GM18519 (cell line): ENCODE measurements at regions not wholly inside any gene's neighbourhood (a gene's known extent, or its start where the extent isn't known, plus 50 kb on each side); places are given as distances from the start of the nearest gene placed in this dataset.

Source experiments
- ATAC-seq: cut with Tn5 transposase; IDR thresholded peaks from one replicate; pipeline ENCODE4 v1.9.1; 2021; ENCODE audit warnings: mild to moderate bottlenecking, moderate library complexity; ENCODE audit not compliant: unreplicated experiment, low FRiP score

- no peak for ATAC-seq
Observed at GRCh38 chr5:74408150-74409043, 232.1 kb downstream of the ENC1 start.

- ATAC-seq, result no peak
Observed at GRCh38 chr5:74407701-74408100, 232.8 kb downstream of the ENC1 start.

DNA sequence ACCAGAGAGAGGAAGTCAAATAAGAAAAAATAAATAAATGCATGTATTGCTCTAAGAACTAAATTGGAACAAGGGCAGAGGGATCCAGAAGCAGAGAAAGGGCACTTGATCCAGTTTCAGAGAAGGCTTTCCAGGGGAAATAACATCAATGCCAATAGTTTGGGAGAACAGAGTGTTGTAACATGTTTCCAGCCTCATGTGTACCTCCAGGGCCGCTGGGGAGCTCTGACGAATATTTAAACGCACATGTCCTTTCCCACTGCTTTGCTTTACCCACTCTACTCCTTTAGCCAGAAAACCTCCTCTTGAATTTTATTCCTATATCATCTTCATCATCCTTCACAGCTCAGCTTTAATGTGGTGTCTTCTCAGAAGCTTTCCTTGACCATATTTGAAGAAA lies 233.7 kb downstream of the ENC1 start:
- ATAC-seq, result no peak

DNA sequence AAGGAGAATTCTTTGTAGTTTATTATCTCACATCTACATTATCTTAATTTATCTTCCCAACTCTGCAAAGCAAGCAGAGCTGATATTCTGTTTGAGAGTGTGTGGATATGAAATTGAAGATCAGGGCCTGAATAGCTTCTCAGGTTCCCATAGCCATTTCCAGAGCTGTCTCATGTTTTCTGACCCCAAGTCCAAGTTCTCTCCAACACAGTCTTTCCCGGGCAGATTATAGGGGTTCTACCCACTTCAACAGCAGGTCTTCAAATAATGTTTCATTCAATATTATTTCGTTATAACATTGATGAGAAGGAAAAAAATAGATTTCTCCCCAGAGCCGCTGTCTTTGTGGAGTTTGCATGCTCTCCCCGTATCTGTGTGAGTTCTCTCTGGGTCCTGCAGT lies 234.9 kb downstream of the ENC1 start:
- ATAC-seq, result no peak

DNA sequence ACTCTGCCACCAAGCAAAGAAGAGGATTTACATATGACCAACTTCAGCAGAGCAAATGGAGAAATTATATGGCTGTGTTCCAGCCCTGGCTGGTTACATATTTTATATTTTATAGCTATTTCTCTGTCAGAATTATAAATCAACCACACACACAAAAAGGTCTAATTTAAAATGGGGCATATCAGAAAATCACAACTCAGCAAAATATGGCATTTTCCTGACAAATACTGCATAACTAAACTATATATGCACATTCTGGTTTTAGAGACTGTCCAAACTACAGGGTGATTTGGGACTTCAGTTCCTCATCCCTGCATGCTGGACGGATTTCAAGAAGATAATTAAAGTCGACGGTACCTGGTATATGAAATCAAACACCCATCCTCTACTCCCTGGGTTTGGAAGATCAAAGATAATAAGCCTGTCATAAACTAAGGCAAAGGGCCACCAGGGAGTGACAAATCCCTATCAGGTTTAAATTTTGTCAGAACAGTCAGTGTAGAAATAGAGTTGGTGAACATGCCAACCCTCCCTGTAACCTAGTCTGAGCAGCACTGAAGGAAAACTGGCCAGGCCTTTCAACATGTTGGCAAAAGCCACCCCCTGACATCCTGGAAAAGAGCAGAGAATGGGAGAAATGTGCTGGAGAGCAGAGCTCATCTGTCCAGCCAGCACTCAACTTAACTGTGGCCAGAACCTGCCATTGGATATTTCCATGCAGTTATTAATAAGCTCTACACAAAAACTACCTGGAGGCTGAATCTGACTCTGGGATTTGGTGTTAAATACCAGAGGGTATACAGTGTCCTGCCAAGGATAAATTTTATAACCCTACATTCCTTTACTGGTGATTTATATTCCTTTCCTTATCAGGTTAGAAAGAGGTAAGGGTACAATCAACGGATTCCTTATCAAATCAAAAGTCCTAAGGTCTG lies 235.7 kb downstream of the ENC1 start:
- no peak for ATAC-seq

DNA sequence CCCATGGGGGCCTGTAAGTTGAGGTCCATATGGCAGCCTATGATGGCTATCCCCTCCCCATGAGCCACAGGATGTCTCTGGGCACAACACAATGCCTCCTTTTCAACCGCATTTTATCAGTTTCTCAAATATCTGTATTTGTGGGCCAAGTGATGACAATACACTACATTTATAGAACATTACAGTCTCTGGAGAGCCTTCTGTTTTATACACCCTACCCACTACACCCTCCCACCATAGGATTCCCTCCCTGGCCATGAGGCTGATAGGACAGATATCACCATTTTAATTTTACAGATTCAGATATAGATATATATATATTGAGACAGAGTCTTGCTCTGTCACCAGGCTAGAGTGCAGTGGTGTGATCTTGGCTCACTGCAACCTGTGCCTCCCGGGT lies 236.8 kb downstream of the ENC1 start:
- no peak for ATAC-seq

DNA sequence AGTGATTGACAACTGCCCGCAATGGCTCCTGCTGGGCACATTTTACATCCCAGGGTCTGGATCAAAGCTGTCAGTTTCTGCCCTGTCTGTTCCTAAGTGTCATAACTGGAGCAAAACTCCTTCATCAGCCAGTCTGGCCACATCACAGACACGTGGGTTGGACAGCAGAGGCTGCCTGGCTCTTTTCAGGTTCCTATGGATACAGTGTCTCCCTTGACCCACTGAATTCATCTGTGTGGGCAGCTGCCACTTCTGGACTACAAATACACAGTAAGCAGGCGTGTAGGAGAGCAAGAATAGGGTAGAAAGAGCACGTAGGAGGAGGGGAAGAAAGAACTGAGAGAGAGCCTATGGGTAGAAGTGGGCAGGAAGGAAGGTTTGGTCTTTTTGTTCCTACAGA lies 238.0 kb downstream of the ENC1 start:
- ATAC-seq, result no peak

GRCh38 chr5:74401946-74402320 lies 238.6 kb downstream of the ENC1 start:
- no peak for ATAC-seq

DNA sequence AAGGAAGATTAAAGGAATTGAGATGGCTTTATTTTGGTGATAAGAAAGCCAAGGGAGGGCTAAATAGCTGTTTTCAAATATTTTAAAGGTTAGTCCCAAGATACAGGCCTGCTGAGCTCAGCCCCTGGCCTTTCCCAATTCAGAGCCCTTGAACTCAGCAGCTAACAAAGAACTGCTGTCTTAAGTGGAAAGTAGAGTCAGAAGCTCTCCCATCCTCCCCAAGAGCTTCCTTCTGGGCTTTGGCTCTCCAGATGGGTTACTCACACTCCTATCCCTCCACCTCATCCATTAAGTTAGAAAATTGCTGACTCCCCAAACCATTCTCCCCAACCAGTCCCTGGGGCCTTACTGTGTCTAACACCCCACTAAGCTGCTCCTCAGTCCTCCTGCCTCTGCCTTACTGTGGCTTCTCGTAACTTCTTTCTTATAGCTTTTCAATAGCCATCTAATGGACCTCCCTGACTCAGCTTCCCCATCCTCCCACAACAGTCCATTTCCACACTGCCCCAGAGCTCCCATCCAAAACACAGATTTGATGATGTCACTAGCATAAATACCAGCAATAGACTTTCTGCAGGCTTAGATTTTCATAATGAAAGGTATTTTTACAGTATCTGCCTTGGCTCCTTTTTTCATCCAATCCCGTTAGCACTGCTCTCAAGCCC lies 239.1 kb downstream of the ENC1 start:
- no peak for ATAC-seq

DNA sequence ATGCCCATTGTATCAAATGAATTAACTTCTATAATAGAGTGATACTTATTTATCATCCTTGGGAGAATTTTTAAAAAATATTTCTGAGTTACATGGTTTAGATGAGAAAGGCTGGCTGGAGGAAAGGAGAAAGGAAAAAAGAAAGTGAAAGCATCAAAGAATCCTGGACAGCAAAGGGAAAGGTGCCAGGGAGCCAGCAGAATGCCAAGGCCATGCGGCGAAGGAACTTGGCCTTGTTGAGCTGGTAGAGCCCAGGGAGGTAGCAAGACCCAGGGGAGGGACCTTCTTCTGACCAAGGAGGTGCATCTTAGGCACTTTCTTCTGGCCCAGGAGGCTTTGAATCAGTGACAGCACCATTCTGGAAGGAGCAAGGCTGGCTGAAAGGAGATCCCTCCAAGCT lies 240.5 kb downstream of the ENC1 start:
- ATAC-seq, result no peak

DNA sequence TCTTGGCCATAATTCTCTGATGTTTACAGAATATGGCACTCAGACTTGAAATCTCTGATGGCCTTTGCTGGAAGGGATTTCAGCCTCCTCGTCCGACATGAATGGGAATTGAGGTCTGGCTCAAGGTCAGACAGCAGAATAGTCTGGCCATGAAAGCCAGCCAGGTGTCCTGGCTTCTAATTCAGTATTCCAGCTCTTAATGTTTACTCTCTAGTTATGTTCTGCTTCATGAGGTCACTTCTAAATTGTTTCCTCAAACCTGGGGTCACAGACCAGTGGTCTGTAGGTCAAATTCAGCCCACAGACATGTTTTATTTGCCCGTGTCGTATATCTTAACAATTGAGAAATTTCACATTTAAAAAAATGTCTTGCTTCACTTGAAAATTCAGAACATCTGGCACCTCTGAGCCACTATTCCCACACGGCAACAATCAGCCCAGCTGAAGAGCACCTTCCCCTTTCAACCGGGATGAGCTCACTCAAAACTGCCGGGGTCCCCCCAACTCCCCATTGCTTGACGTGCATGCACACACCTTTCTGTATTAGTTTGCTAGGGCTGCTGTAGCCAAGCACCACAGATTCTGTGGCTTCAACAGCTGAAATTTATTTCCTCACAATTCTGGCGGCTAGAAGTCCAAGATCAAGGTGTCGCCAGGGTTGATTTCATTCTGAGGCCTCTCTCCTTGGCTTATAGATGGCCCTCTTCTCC lies 243.5 kb downstream of the ENC1 start:
- no peak for ATAC-seq

- ATAC-seq, result no peak
Observed at GRCh38 chr5:74394916-74395880, 245.3 kb downstream of the ENC1 start.

GRCh38 chr5:74394528-74394915 lies 246.0 kb downstream of the ENC1 start:
- no peak for ATAC-seq

DNA sequence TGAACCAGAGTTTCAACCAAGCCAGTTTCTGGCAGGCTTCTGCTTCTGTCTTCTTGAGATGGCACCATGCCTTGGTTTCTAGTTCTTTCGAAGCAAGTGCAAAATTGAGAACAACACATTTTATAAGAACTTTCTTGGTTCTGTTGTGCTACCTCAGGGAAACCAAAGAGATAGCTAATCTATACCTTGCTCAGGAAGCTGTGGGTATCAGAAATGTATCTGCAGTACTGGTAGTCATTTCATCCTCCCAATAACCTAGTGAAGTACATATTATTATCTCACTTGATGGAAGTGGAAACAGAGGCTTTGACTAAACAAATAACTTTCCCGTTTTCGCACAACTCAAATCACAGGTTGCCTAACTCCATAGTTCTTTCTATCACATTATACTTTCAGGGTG lies 246.6 kb downstream of the ENC1 start:
- no peak for ATAC-seq

DNA sequence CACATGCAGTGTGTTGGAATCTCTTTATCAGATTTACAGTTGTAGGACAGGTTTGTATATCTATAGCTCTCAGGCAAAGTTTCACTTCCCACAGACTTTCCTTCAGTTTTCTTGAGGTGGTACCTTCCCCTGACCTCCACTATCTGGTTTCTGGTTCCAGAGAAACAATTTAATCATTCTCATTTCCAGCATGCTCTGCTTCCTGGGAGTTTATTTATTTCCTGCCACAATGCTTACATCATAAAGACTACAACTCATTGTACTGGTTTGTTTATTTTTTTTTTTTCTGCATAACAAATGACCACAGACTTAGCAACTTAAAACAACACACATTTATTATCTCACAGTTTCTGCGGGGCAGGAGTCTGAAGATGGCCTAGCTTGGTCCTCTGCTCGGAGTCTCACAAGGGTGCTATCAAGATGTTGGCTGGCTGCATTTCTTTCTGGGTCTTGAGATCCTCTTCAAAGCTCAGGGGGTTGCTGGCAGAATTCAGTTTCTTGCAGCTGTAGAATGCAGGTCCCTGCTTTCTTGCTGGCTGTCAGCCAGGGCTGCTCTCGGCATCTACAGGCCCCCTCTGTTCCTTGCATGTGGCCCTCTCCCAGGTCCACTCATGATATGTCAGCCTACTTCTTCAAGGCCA lies 247.7 kb downstream of the ENC1 start:
- ATAC-seq, result no peak

DNA sequence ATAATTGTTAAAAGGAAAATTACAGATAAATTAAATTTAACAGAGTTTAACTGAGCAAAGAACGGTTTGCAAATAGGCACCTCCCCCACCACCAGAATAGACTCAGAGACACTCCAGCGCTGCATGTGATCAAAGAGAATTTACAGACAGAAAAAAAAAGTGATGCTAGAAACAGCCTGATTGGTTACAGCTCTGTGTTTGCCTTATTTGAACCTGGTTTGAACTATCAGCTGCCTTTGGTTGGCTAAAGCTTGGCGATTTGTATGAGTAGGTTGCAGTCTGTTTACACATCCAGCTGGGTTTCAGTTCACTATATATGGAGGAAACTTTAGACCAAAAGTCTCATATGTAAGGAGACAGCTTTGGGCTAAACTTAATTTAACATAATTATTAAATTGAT lies 249.1 kb downstream of the ENC1 start:
- no peak for ATAC-seq

- ATAC-seq, result no peak
Observed at GRCh38 chr5:74390822-74391221, 249.7 kb downstream of the ENC1 start.

DNA sequence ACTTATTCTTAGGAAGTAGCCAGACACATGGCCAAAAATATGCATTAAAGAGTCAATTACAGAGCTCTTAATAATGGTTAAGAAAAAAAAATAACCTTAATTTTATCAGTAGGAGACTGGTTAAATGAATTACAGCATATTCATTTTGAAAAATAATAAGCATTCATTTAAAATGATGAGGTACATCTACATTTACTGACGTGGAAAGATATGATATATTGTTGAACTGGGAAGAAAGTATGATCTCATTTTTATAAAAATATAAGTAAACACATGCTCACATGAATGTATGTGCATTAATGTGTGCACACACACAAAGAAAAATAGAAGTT lies 250.3 kb downstream of the ENC1 start:
- ATAC-seq, result no peak
